ENCODE measurements at regions not wholly inside any gene's neighbourhood (a gene's known extent, or its start where the extent isn't known, plus 50 kb on each side); places are given as distances from the start of the nearest gene placed in this dataset.

DNA sequence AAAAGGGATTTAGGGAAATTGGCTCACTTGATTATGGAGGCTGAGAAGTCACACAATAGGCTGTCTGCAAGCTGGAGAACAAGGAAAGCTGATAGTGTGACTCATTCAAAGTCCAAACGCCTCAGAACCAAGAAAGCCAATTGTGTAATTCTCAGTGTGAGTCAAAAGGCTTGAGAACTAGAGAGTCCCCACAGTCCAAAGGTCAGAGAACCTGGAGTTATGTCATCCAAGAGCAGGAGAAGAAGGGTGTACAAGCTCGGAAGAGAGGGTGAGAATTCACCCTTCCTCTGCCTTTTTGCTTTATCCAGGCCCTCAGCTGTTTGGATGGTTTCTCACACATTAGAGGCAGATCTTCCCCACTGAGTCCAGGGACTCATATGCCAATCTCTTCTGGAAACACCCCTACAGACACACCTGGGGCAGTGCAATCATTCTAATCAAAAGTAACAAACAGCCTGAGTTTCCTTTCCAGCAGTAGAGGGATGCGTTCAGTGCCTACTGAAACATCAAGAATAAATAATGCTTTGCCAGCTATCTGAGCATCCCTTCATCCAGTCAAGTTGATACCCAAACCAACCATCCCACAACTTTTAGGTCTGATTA lies 271.5 kb downstream of the SATB1 start:
- Histone ChIP-seq H3K9me3 (ENCODE audit: control insufficient read depth, low read depth, low read length) (no peaks in the 10 kb centered on the region), H2AFZ (ENCODE audit: control insufficient read depth, low read length) (no peak overlapping the region), H3K27me3 (ENCODE audit: control insufficient read depth, extremely low read depth, insufficient read depth, low read length) (no peaks in the 10 kb centered on the region), H3K9ac (ENCODE audit: control insufficient read depth, extremely low read depth, insufficient read depth, low read length) (no peak overlapping the region), H3K4me2 (ENCODE audit: control insufficient read depth, extremely low read depth, insufficient read depth, low read depth, low read length) (no peak overlapping the region), H3K79me2 (ENCODE audit: control insufficient read depth, insufficient read depth, low read length) (no peaks in the 10 kb centered on the region), H3K9me1 (ENCODE audit: control insufficient read depth, extremely low read depth, insufficient read depth, low read length) (no peaks in the 10 kb centered on the region), H3K4me3 (ENCODE audit: control insufficient read depth in 2 of 3, extremely low read depth in 1 of 3, insufficient read depth in 2 of 3, low read depth in 1 of 3, low read length in 3 of 3) (no peak overlapping the region), H3K36me3 (ENCODE audit: control insufficient read depth in 2 of 2, extremely low read depth in 1 of 2, insufficient read depth in 2 of 2, low read length in 2 of 2) (no peaks in the 10 kb centered on the region), H3K4me1 (ENCODE audit: control insufficient read depth, extremely low read depth, insufficient read depth, low read length) (peaks cover 3% of the 10 kb centered on the region), H3K27ac (ENCODE audit: control insufficient read depth, insufficient read depth, low read length) (no peak overlapping the region), H4K20me1 (ENCODE audit: control insufficient read depth, extremely low read depth, insufficient read depth, low read length) (no peaks in the 10 kb centered on the region)
- DNase-seq (ENCODE audit: low read depth, low spot score) (peak; percentile 23), FAIRE-seq (peak; percentile 80)
- TF ChIP-seq, protein P1, sequence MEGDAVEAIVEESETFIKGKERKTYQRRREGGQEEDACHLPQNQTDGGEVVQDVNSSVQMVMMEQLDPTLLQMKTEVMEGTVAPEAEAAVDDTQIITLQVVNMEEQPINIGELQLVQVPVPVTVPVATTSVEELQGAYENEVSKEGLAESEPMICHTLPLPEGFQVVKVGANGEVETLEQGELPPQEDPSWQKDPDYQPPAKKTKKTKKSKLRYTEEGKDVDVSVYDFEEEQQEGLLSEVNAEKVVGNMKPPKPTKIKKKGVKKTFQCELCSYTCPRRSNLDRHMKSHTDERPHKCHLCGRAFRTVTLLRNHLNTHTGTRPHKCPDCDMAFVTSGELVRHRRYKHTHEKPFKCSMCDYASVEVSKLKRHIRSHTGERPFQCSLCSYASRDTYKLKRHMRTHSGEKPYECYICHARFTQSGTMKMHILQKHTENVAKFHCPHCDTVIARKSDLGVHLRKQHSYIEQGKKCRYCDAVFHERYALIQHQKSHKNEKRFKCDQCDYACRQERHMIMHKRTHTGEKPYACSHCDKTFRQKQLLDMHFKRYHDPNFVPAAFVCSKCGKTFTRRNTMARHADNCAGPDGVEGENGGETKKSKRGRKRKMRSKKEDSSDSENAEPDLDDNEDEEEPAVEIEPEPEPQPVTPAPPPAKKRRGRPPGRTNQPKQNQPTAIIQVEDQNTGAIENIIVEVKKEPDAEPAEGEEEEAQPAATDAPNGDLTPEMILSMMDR (optimal IDR thresholded peaks at IDR 0.05 in 1 of 3, IDR thresholded peaks at IDR 0.05 in 1 of 3, conservative IDR thresholded peaks at IDR 0.05 in 1 of 3; ENCODE audit: extremely low read depth in 1 of 3, insufficient read depth in 2 of 3, low read length in 3 of 3), result no peak
- no peak for TF ChIP-seq EZH2 (IDR thresholded peaks at IDR 0.05; ENCODE audit: low read length)
- dilution Hi-C loops (cut with MboI; ENCODE audit: extremely low pct_ligation_motif_present, low sequenced_read_pairs), result no loop called here

DNA sequence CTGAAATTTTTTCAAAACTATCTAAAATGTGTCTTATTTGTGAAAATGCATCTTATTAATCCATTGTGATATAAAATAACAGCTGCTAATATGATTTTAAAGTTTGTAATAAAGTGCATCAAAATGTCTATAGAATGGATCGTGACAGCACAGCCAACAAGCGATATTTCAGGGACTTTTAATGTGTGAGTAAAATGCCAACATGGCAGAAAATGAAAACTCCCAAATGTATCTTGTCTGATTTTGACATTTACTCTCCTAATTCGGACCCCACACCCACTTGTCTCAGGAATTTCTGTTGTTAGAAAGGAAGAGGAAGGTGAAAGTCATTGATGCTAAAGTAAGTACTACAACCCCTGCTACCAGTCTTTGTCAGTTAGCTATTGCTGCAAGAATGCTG lies 273.9 kb downstream of the SATB1 start:
- no peak overlapping the region for H3K4me3 ChIP-seq (ENCODE audit: control insufficient read depth in 2 of 3, extremely low read depth in 1 of 3, insufficient read depth in 2 of 3, low read depth in 1 of 3, low read length in 3 of 3)
- no peaks in the 10 kb centered on the region for H3K9me1 ChIP-seq (ENCODE audit: control insufficient read depth, extremely low read depth, insufficient read depth, low read length)
- H3K27me3 ChIP-seq (ENCODE audit: control insufficient read depth, extremely low read depth, insufficient read depth, low read length), result no peaks in the 10 kb centered on the region
- TF ChIP-seq, protein P1 (optimal IDR thresholded peaks at IDR 0.05 in 1 of 3, IDR thresholded peaks at IDR 0.05 in 1 of 3, conservative IDR thresholded peaks at IDR 0.05 in 1 of 3; ENCODE audit: extremely low read depth in 1 of 3, insufficient read depth in 2 of 3, low read length in 3 of 3), result no peak
- no peak for TF ChIP-seq EZH2 (IDR thresholded peaks at IDR 0.05; ENCODE audit: low read length)
- no peak overlapping the region for H3K9ac ChIP-seq (ENCODE audit: control insufficient read depth, extremely low read depth, insufficient read depth, low read length)
- DNase-seq (ENCODE audit: low read depth, low spot score) (no peak), FAIRE-seq (no peak)
- dilution Hi-C loops (cut with MboI; ENCODE audit: extremely low pct_ligation_motif_present, low sequenced_read_pairs), result no loop called here
- H3K4me2 ChIP-seq (ENCODE audit: control insufficient read depth, extremely low read depth, insufficient read depth, low read depth, low read length), result no peak overlapping the region
- no peaks in the 10 kb centered on the region for H3K9me3 ChIP-seq (ENCODE audit: control insufficient read depth, low read depth, low read length)
- H3K79me2 ChIP-seq (ENCODE audit: control insufficient read depth, insufficient read depth, low read length), result no peaks in the 10 kb centered on the region
- no peak overlapping the region for H3K27ac ChIP-seq (ENCODE audit: control insufficient read depth, insufficient read depth, low read length)
- no peak overlapping the region for H2AFZ ChIP-seq (ENCODE audit: control insufficient read depth, low read length)
- peaks cover 8% of the 10 kb centered on the region for H3K4me1 ChIP-seq (ENCODE audit: control insufficient read depth, extremely low read depth, insufficient read depth, low read length)
- H4K20me1 ChIP-seq (ENCODE audit: control insufficient read depth, extremely low read depth, insufficient read depth, low read length), result no peaks in the 10 kb centered on the region
- no peaks in the 10 kb centered on the region for H3K36me3 ChIP-seq (ENCODE audit: control insufficient read depth in 2 of 2, extremely low read depth in 1 of 2, insufficient read depth in 2 of 2, low read length in 2 of 2)
